ENCODE measurements at regions not wholly inside any gene's neighbourhood (a gene's known extent, or its start where the extent isn't known, plus 50 kb on each side); places are given as distances from the start of the nearest gene placed in this dataset.

- Histone ChIP-seq H3K9me3 (no peaks in the 10 kb centered on the region), H3K36me3 (no peaks in the 10 kb centered on the region), H3K4me3 (no peak overlapping the region), H3K27me3 (no peaks in the 10 kb centered on the region)
- DNase-seq: no peak
These were observed 139.6 kb upstream of the GPR26 start for GRCh38 chr10:123526356-123527064.

GRCh38 chr10:123527151-123527550 lies 139.0 kb upstream of the GPR26 start:
- DNase-seq: no peak
- Histone ChIP-seq H3K4me3 (no peak overlapping the region), H3K27me3 (no peaks in the 10 kb centered on the region), H3K9me3 (no peaks in the 10 kb centered on the region), H3K36me3 (no peaks in the 10 kb centered on the region)

GRCh38 chr10:123529146-123529760 lies 136.9 kb upstream of the GPR26 start:
- H3K36me3 ChIP-seq: no peaks in the 10 kb centered on the region
- H3K9me3 ChIP-seq: no peaks in the 10 kb centered on the region
- DNase-seq: no peak
- H3K27me3 ChIP-seq: no peaks in the 10 kb centered on the region; the same call in 1 of the 2 replicates
- no peak overlapping the region for H3K4me3 ChIP-seq

- no peaks in the 10 kb centered on the region for H3K36me3 ChIP-seq
- no peak for DNase-seq
- no peaks in the 10 kb centered on the region for H3K9me3 ChIP-seq
- H3K4me3 ChIP-seq: no peak overlapping the region
- no peaks in the 10 kb centered on the region; the same call in 1 of the 2 replicates for H3K27me3 ChIP-seq
These were observed 135.8 kb upstream of the GPR26 start for GRCh38 chr10:123530166-123530870.

GRCh38 chr10:123535386-123535785 lies 130.8 kb upstream of the GPR26 start:
- H3K4me3 ChIP-seq: no peak overlapping the region
- H3K36me3 ChIP-seq: no peaks in the 10 kb centered on the region
- no peaks in the 10 kb centered on the region; the same call in none of the 2 replicates for H3K27me3 ChIP-seq
- DNase-seq: no peak
- no peaks in the 10 kb centered on the region for H3K9me3 ChIP-seq

GRCh38 chr10:123536176-123536845 lies 129.8 kb upstream of the GPR26 start:
- Histone ChIP-seq H3K4me3 (no peak overlapping the region), H3K36me3 (no peaks in the 10 kb centered on the region), H3K27me3 (peaks cover 2% of the 10 kb centered on the region), H3K9me3 (no peaks in the 10 kb centered on the region)
- no peak for DNase-seq

GRCh38 chr10:123537188-123537961 lies 128.8 kb upstream of the GPR26 start:
- H3K36me3 ChIP-seq: no peaks in the 10 kb centered on the region
- H3K9me3 ChIP-seq: no peaks in the 10 kb centered on the region
- no peak for DNase-seq
- H3K4me3 ChIP-seq: no peak overlapping the region
- peaks cover 6% of the 10 kb centered on the region for H3K27me3 ChIP-seq

- Histone ChIP-seq H3K9me3 (no peaks in the 10 kb centered on the region), H3K4me3 (no peak overlapping the region)
- no peak for DNase-seq
These were observed 127.5 kb upstream of the GPR26 start for GRCh38 chr10:123538401-123539320.

GRCh38 chr10:123544986-123545385 lies 121.2 kb upstream of the GPR26 start:
- H3K27me3 ChIP-seq: peaks cover 6% of the 10 kb centered on the region; the same call in 1 of the 2 replicates
- no peak overlapping the region for H3K4me3 ChIP-seq
- H3K36me3 ChIP-seq: no peaks in the 10 kb centered on the region
- H3K9me3 ChIP-seq: no peaks in the 10 kb centered on the region; the same call in 1 of the 2 replicates
- no peak for DNase-seq

More at GRCh38 chr10:123538401-123539320, 127.5 kb upstream of the GPR26 start:
- Histone ChIP-seq H3K36me3 (no peaks in the 10 kb centered on the region), H3K27me3 (peaks cover 6% of the 10 kb centered on the region)

GRCh38 chr10:123548770-123549169 lies 117.4 kb upstream of the GPR26 start:
- no peak for DNase-seq
- H3K27me3 ChIP-seq: no peaks in the 10 kb centered on the region
- no peak overlapping the region for H3K4me3 ChIP-seq
- no peaks in the 10 kb centered on the region; the same call in 1 of the 2 replicates for H3K9me3 ChIP-seq
- no peaks in the 10 kb centered on the region for H3K36me3 ChIP-seq

- H3K4me3 ChIP-seq: no peak overlapping the region
- no peaks in the 10 kb centered on the region for H3K27me3 ChIP-seq
- no peak for DNase-seq
- no peaks in the 10 kb centered on the region for H3K9me3 ChIP-seq
- H3K36me3 ChIP-seq: no peaks in the 10 kb centered on the region
These were observed 116.2 kb upstream of the GPR26 start for GRCh38 chr10:123549761-123550454.

- no peak overlapping the region for H3K4me3 ChIP-seq
- DNase-seq: no peak
- H3K9me3 ChIP-seq: no peaks in the 10 kb centered on the region
- H3K36me3 ChIP-seq: no peaks in the 10 kb centered on the region
- H3K27me3 ChIP-seq: no peaks in the 10 kb centered on the region
These were observed 115.5 kb upstream of the GPR26 start for GRCh38 chr10:123550675-123551096.

GRCh38 chr10:123551259-123551658 lies 114.9 kb upstream of the GPR26 start:
- DNase-seq: no peak
- no peaks in the 10 kb centered on the region for H3K27me3 ChIP-seq

GRCh38 chr10:123552760-123553554 lies 113.2 kb upstream of the GPR26 start:
- Histone ChIP-seq H3K36me3 (no peaks in the 10 kb centered on the region), H3K4me3 (no peak overlapping the region)
- DNase-seq: no peak

More at GRCh38 chr10:123551259-123551658, 114.9 kb upstream of the GPR26 start:
- Histone ChIP-seq H3K36me3 (no peaks in the 10 kb centered on the region), H3K4me3 (no peak overlapping the region), H3K9me3 (no peaks in the 10 kb centered on the region)

More at GRCh38 chr10:123552760-123553554, 113.2 kb upstream of the GPR26 start:
- H3K27me3 ChIP-seq: no peaks in the 10 kb centered on the region
- no peaks in the 10 kb centered on the region for H3K9me3 ChIP-seq

Measured in MG63 (cell line).